ENCODE measurements at regions not wholly inside any gene's neighbourhood (a gene's known extent, or its start where the extent isn't known, plus 50 kb on each side); places are given as distances from the start of the nearest gene placed in this dataset.

- DNase-seq (ENCODE audit: low read depth) = peak; percentile 3
Observed at GRCh38 chr21:29441651-29442050, 142.9 kb downstream of the BACH1 start.

- no peak for DNase-seq (ENCODE audit: low read depth)
Observed at GRCh38 chr21:29443411-29444010, 144.8 kb downstream of the BACH1 start.

- DNase-seq (ENCODE audit: low read depth) = no peak
Observed at GRCh38 chr21:29448766-29449165, 150.0 kb downstream of the BACH1 start.

- no peak for DNase-seq (ENCODE audit: low read depth)
Observed at GRCh38 chr21:29449306-29449950, 150.7 kb downstream of the BACH1 start.

- no peak for DNase-seq (ENCODE audit: low read depth)
Observed at GRCh38 chr21:29450058-29450457, 151.3 kb downstream of the BACH1 start.

GRCh38 chr21:29453511-29453910 is 154.8 kb downstream of the BACH1 start:
- no peak for DNase-seq (ENCODE audit: low read depth)

GRCh38 chr21:29454179-29454578 is 155.5 kb downstream of the BACH1 start:
- DNase-seq (ENCODE audit: low read depth) = no peak

- peak; percentile 13 for DNase-seq (ENCODE audit: low read depth)
Observed at GRCh38 chr21:29462479-29462878, 163.8 kb downstream of the BACH1 start.

GRCh38 chr21:29465546-29465945 is 166.8 kb downstream of the BACH1 start:
- no peak for DNase-seq (ENCODE audit: low read depth)

GRCh38 chr21:29466532-29466931 is 167.8 kb downstream of the BACH1 start:
- DNase-seq (ENCODE audit: low read depth) = no peak

GRCh38 chr21:29470397-29470796 is 171.7 kb downstream of the BACH1 start:
- DNase-seq (ENCODE audit: low read depth) = no peak

GRCh38 chr21:29473808-29474207 is 175.1 kb downstream of the BACH1 start:
- no peak for DNase-seq (ENCODE audit: low read depth)

GRCh38 chr21:29475329-29475728 is 176.6 kb downstream of the BACH1 start:
- DNase-seq (ENCODE audit: low read depth) = no peak

GRCh38 chr21:29477347-29477746 is 178.6 kb downstream of the BACH1 start:
- DNase-seq (ENCODE audit: low read depth) = no peak

- no peak for DNase-seq (ENCODE audit: low read depth)
Observed at GRCh38 chr21:29477941-29478340, 179.2 kb downstream of the BACH1 start.

GRCh38 chr21:29481081-29481480 is 182.4 kb downstream of the BACH1 start:
- no peak for DNase-seq (ENCODE audit: low read depth)

GRCh38 chr21:29481641-29482040 is 182.9 kb downstream of the BACH1 start:
- DNase-seq (ENCODE audit: low read depth) = peak; percentile 43

- no peak for DNase-seq (ENCODE audit: low read depth)
Observed at GRCh38 chr21:29486306-29486807, 187.6 kb downstream of the BACH1 start.

Data from myocyte (in vitro differentiated cells).